NCI-H226 (cell line): ENCODE measurements at regions not wholly inside any gene's neighbourhood (a gene's known extent, or its start where the extent isn't known, plus 50 kb on each side); places are given as distances from the start of the nearest gene placed in this dataset.
A peak's percentile ranks its signal among the peaks of the same experiment; 100 is the strongest.
"Not testable (repeated sequence)": the region's sequence is repeated elsewhere in the genome, so short reads cannot be mapped to it uniquely, and the experiment has no call there.

ENCODE experiments used
- DNase-seq: peaks from one replicate; pipeline ENCODE4 v3.0.0-alpha.2; 2015

- no peak for DNase-seq
These were observed 1489.2 kb upstream of the C9orf72 start for GRCh38 chr9:29062446-29062845.

DNA sequence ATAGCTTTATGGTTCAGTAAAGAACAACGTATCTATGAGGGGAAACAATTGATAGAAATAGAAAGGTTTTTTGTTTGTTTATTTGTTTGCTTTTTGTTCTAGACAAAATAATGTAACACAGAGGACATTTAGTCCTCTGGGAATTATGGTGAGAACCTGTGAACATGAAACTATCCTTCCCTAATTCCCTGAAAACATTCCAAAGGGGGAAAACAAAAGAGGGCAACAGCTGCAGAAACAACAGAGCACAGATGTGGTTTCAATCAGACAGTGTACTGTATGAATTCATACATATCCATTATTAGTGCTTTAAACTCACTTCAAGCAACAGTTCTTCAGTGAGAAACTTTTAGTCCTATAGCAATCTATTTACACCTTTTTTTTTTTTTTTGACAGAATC lies 1489.8 kb upstream of the C9orf72 start:
- no peak for DNase-seq

GRCh38 chr9:29066141-29066640 lies 1492.9 kb upstream of the C9orf72 start:
- no peak for DNase-seq

- DNase-seq: no peak
These were observed 1495.2 kb upstream of the C9orf72 start for GRCh38 chr9:29068461-29068860.

- DNase-seq: no peak
These were observed 1496.1 kb upstream of the C9orf72 start for GRCh38 chr9:29069376-29069775.

GRCh38 chr9:29078063-29078666 lies 1504.9 kb upstream of the C9orf72 start:
- peak; percentile 35 for DNase-seq

DNA sequence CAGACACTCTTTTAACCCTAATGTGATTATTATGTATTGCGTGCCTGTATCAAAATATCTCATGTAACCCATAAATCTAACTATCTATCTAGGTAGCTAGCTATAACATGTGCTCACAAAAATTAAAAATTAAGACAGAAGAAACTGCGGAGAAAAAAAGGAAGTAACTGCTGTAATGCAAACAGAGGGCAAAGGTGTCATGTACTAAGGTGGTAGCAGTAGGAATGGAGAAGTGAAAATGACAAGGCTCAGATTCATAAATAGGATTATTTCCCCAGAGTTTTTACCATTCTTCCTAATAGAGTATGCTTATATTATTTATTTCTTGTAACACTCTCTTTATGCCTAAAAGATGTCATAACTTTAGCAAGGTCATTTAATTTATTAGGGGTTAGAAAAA lies 1527.5 kb upstream of the C9orf72 start:
- DNase-seq: no peak

DNA sequence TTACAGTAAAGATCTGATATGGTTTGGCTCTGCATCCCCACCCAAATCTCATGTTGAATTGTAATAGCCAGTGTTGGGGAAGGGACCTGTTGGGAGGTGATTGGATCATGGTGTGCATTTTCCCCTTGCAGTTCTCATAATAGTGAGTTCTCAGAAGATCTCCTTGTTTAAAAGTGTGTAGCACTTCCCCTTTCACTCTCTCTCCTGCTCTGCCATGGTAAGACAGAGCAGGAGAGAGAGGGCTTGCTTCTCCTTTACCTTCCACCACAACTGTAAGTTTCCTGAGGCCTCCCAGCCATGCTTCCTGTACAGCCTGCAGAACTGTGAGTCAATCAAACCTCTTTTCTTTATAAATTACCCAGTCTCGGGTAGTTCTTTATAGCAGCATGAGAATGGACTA lies 1530.9 kb upstream of the C9orf72 start:
- DNase-seq: not testable (repeated sequence)

DNA sequence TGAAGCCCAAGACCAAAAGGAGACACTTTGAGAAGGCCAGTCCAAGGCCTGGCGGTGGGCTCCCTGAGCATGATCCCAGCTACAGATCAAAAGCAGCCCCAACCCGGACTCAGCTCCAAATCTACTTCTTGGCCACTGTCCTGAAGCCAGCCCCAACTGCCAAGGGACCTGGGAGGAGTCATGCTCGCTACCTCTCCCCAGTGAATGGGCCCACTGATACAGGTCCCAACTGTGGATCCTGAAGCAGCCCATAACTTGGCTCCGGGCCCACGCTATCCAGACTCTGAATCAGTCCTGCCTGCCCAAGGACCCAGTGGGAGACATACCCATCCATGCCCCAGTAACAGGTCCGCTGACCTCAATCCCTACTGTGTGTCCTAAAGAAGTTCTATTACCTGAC lies 1545.3 kb upstream of the C9orf72 start:
- no peak for DNase-seq

DNA sequence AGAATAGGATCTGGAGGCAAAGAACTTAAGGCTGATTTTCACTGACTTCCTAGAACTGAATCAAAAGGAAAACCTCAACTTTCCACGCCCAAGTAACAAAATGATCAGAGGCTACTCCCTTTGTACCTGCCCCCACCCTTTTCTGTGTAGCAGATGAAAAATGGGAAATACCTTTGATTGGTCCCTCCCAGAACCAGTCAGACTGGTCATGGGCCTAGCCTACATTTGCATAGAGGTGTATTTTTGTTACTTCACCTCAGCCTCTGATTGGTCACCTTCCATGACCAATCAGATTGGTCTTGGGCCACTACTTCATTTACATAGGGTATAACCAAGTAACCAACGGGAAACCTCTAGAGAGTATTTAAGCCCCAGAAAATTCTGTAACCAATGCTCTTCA lies 1553.5 kb upstream of the C9orf72 start:
- no peak for DNase-seq

- DNase-seq: no peak
These were observed 1556.5 kb upstream of the C9orf72 start for GRCh38 chr9:29129763-29130162.

DNA sequence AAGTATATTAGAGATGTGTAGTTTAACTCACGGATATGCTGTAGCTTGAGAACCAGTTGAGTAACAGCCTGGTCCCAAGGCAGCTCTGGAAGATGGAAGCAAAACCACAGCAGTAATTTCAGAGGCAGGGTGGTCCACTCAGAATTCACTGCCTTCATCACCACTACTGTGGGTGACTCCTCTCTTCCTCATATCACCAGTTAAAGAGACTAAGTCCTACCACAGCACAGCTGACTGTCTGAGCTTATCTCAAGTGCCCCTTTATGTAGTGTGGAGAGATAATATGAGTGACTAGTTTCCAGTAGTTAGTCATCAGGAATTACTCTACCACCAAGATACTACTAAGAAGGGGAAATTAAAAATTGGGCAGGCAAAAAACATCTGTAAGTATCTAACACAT lies 1571.2 kb upstream of the C9orf72 start:
- peak; percentile 55 for DNase-seq

DNA sequence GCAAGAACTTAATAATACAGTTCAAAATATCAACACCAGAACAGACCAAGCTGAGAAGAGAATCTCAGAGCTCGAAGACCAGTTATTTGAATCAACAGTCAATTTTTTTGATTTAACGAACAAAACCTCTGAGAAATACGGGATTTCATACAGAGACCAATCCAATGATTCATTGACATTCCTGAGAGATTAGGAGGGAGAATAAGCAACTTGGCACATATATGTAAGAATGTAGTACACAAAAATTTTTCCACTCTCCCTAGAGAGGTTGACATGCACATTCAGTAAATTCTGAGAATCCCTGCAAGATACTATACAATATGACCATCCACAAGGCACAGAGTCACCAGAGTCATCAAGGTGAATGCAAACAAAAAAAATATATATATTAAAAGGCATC lies 1577.3 kb upstream of the C9orf72 start:
- peak; percentile 28 for DNase-seq

- no peak for DNase-seq
These were observed 1587.6 kb upstream of the C9orf72 start for GRCh38 chr9:29160763-29161353.

- no peak for DNase-seq
These were observed 1600.9 kb upstream of the C9orf72 start for GRCh38 chr9:29174136-29174535.

- DNase-seq: no peak
These were observed 1603.0 kb upstream of the C9orf72 start for GRCh38 chr9:29176231-29176630.

DNA sequence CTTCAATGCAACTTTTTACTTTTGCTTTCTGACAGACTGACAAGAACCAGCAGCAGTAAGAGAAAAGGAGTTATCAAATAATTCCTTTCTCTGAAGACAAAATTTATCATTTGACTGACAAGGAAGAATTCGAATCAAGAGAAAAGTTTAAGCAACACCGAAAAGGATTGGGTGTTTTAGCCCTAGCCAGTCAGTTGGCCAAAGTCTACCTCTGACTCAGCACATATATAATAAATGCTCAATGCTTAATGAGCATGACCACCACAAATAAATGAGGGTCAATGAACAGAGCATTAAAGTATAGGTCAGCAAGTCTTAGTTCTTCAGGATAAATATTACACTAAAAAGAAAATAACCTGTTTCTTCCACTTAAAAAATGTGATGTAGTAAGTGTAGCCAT lies 1603.5 kb upstream of the C9orf72 start:
- no peak for DNase-seq

DNA sequence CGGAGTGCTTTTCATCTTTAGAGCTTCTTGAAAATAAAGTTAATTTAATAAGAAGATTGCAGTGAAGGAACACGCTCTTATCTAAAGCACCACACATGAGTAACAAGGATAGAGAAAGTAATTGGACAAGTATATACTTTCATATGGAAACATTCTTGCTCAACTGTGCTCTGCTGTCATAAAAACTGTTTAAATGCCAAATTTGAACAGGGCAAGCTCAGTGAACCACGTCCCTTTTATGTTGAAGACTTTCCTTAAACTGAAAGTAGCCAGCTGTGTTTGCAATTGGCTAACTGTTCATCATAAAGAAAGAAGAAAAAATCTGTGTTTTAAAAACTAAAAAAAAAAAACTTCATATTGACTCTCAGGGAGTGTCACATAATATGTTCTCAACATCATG lies 1610.7 kb upstream of the C9orf72 start:
- DNase-seq: no peak

DNA sequence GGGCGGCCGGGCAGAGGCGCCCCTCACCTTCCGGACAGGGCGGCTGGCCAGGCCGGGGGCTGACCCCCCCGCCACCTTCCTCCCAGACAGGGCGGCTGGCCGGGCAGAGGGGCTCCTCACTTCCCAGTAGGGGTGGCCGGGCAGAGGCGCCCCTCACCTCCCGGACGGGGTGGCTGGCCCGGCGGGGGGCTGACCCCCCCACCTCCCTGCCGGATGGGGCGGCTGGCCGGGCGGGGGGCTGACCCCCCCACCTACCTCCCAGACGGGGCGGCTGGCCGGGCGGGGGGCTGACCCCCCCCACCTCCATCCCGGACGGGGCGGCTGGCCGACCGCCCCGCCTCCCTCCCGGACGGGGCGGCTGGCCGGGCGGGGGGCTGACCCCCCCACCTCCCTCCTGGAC lies 1615.5 kb upstream of the C9orf72 start:
- DNase-seq: not testable (repeated sequence)

DNA sequence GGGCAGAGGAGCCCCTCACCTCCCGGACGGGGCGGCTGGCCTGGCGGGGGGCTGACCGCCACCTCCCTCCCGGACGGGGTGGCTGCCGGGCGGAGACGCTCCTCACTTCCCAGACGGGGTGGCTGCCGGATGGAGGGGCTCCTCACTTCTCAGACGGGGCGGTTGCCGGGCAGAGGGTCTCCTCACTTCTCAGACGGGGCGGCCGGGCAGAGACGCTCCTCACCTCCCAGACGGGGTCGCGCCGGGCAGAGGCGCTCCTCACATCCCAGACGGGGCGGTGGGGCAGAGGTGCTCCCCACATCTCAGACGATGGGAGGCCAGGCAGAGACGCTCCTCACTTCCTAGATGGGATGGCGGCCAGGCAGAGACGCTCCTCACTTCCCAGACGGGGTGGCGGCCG lies 1615.9 kb upstream of the C9orf72 start:
- DNase-seq: not testable (repeated sequence)

DNA sequence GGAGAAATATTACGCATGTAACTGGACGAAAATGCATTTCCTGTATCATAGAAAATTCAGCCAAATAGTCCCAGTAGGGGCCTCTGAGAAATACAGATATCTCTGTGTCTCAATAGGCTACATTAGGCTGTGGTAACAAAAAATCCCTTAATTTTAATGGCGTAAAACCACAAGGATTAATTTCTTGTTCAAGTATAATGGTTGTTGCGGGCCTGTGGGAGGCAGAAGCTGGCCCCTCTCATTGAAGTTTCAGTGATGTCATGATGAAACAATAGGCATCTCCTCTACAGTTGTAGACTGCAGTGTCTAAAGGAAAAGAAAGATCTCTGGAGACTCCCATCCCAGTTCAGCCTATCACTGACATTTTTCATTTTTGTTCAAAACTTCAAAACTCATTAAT lies 1625.6 kb upstream of the C9orf72 start:
- no peak for DNase-seq

GRCh38 chr9:29199975-29200374 lies 1626.7 kb upstream of the C9orf72 start:
- DNase-seq: no peak

GRCh38 chr9:29200650-29201049 lies 1627.4 kb upstream of the C9orf72 start:
- no peak for DNase-seq

DNA sequence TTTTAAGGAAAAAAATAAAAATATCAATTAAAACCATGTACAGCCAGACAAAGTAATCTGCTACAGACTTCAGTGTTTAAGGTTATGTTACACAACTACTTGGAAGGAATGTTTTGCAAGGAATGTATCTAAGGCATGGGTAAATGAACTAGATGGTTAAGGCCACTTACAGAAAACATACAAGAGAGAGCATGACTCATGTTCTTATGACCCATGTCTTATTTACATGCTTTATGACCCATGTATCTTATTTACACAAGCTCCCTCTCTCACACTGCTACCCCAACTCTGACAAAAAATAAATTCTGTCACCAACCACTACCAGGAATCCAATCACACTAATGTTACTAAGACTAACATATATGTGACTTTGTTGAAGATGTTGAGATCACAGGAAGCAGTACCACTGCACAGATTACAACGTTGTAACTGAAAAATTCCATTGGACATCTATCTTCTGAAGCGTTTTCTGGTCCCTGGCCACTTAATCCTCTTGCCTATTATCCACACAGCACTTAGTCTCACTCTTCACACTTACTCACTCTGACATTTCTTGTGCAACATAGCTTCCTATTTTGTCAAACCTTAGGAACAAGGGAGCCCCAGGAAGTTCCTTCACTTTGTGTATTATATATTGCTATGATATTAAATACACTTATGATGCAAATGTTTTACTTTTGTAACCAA lies 1630.1 kb upstream of the C9orf72 start:
- DNase-seq: no peak
